ENCODE measurements at regions not wholly inside any gene's neighbourhood (a gene's known extent, or its start where the extent isn't known, plus 50 kb on each side); places are given as distances from the start of the nearest gene placed in this dataset.

DNA sequence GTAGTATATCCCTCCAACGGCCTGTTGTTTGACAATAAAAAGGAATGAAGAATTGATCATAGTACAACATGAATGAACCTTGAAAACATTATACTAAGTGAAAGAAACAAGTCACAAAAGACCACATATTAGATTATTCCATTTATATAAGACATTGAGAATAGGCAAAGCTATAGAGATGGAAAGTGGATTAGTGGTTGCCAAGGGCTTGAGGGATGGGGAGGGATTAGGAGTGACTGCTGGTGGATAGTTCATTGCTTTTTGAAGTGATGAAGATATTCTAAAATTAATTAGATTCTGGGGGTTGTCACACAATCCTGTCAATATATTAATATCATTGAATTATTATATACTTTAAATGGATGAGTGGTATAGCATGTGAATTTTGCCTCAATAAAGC, 142.5 kb upstream of the DPT start:
- DNase-seq (ENCODE audit: low spot score), result no peak

DNA sequence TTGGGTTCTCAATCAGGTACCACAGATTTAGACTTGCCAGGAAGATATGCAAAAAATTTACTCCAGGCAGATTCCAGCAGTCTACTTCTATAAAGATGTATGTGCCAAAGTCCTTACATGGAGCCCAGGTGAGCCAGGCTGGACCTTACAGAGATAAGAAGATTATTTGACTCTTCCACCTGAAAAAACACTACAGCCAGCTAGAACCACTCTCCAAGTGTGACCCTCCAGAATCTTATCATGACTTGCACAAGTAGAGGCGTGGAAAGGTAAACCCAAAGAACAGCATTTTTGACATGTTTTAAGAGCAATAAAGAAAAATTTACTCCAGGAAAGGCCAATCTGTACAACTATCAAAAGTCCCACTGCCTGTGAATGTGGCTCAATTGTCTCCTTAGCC, 146.8 kb upstream of the DPT start:
- no peak for DNase-seq (ENCODE audit: low spot score)

DNA sequence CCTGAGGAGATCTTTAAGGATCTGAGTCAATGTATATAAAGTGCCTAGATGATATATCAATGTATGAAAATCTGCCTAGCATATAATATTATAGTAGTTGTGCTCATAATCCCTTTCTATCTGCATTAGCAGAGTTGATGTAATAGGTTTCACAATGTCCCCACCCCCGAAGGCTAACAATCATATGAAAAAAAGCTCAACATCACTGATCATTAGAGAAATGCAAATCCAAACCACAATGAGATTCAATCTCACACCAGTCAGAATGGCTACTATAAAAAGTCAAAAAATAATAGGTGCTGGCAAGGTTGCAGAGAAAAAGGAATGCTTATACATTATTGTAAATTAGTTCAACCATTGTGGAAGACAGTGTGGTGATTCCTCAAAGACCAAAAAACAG, 147.8 kb upstream of the DPT start:
- no peak for DNase-seq (ENCODE audit: low spot score)

- no peak for DNase-seq (ENCODE audit: low spot score)
Measured at GRCh38 chr1:168879896-168880734, 151.1 kb upstream of the DPT start.

- no peak for DNase-seq (ENCODE audit: low spot score)
Measured at GRCh38 chr1:168881656-168882260, 152.8 kb upstream of the DPT start.

- DNase-seq (ENCODE audit: low spot score), result no peak
Measured at GRCh38 chr1:168887381-168887780, 158.4 kb upstream of the DPT start.

- DNase-seq (ENCODE audit: low spot score), result no peak
Measured at GRCh38 chr1:168888418-168888817, 159.4 kb upstream of the DPT start.

DNA sequence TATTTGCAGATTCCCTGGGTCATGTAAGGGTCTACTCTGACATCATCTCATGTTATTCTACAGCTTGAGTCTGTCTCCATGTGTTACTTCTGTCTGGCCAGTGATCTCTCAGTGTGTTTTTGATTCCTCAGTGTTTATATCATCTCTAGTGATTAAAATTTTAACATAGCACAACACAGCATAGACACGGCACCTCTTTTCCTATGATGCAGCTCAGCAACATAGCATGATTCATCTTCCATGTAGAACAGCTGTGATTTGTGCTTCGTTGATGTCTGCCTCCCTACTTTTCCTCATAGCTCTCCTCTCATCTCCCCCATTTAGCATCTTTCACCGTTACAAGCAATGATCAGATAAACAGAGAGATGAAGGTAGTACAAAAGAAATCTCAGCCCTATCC, 163.9 kb upstream of the DPT start:
- DNase-seq (ENCODE audit: low spot score), result no peak

DNA sequence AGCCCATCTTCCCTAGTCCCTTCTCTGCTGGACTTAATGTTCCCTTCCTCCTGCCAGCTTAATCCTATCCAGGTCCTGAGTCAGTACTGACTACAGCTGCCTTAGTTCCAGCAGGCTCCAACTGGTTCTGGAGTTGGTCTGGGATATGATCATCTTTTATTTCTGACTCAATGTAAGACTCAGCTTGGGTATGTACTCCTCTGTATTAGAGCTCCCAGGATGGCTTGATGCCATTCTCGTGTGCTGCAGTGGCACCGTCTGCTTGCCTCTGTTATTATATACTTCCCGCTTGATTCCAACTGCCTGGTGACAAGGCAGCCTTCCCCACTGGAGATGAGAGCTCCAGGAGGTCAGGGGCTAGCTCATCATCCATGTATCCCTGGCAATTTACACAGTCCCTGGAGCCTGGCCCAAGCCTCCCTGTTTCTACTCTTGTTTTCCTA, 164.4 kb upstream of the DPT start:
- no peak for DNase-seq (ENCODE audit: low spot score)

GRCh38 chr1:168894397-168894903, 165.4 kb upstream of the DPT start:
- DNase-seq (ENCODE audit: low spot score), result no peak

DNA sequence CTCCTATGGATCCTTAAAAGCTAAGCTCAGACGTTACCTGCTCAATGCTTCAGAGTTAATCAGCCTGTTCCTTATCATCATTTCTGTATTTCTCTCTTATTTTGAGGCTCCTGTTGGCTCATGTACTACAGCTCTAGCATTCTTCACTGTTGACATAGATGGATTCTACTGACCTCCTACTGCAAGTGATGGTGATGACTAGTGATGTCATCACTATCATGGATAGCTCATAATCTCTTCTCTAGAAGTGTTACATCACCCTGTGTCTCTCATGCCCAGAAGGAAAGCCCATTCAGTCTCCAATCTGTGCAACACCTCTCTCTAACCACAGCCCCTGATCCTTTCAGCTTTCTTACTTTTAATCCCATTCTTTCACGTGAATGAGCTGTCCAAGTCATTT, 168.2 kb upstream of the DPT start:
- no peak for DNase-seq (ENCODE audit: low spot score)

DNA sequence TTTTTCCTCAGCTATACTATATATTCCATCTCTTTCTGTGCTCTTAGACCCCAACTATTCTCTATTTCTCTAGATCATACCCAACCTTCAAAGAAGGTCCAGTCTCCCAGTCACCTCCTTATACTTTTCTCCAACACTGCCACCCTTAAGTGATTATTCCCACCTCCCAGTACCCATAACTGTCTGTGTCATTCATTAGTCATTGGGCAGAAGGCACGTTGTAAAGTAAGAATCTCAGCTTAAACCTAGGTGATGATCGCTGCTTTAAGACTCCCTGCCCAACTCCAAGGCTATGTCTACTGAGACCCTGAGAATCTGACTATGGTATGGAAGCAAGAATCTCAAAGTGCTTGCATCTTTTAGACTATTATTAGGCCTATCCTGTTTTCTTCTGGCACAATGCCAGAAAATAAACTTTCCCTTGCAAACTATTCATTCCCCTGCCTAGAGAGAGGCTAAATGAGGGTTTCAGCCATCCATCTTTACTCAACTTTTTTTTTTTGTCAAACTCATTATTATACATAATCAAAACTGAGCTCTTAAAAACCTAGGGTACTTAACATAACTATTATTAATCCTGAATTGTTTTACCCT, 174.3 kb upstream of the DPT start:
- no peak for DNase-seq (ENCODE audit: low spot score)

- DNase-seq (ENCODE audit: low spot score), result no peak
Measured at GRCh38 chr1:168905633-168906032, 176.6 kb upstream of the DPT start.

DNA sequence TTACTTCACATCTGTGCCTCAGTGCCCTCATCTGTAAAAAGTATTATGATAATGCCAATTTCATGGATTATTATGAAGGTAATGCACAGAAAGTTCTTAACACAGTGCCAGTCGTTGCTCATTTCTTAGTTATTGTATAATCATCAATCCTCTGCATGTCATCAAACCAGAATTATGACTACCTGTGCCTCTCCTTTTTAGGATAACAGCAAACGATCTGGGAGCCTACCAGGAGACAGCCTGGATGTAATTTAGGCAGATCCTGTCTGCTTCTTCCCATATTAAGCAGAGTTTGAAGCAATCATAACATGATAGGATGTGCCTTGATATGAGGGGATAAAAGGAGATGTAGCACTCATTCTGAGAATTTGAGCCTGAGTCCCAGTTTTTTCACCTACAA, 177.4 kb upstream of the DPT start:
- no peak for DNase-seq (ENCODE audit: low spot score)

GRCh38 chr1:168907053-168907452, 178.0 kb upstream of the DPT start:
- no peak for DNase-seq (ENCODE audit: low spot score)

DNA sequence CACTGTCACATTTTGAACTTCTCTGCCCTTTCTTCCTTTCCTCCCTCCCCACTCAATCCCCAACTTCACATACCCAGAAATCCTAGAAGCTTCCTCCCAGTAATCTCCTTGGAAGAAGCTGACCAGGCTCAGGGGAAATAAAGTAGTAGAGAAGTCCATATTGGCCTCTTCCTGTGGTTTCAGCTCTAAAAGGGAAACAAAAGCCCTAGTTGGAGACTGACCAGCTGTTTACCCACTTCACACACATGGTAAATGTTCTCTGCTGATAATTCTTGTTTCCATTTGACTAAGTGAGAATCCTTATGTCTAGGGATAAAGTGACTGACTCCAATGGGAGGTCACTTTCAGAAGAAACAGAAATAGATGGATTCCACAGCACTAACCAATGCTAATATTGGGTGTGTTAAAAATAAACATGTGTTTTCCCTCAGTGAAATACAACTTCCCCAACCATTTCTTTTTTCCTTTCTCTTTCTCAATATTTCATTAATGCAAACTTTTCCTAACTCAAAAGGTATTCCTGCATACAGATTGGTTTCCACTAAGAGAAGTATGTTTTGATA, 178.9 kb upstream of the DPT start:
- DNase-seq (ENCODE audit: low spot score), result no peak

GRCh38 chr1:168910403-168910802, 181.4 kb upstream of the DPT start:
- DNase-seq (ENCODE audit: low spot score), result no peak

GRCh38 chr1:168911370-168911769, 182.4 kb upstream of the DPT start:
- no peak for DNase-seq (ENCODE audit: low spot score)

DNA sequence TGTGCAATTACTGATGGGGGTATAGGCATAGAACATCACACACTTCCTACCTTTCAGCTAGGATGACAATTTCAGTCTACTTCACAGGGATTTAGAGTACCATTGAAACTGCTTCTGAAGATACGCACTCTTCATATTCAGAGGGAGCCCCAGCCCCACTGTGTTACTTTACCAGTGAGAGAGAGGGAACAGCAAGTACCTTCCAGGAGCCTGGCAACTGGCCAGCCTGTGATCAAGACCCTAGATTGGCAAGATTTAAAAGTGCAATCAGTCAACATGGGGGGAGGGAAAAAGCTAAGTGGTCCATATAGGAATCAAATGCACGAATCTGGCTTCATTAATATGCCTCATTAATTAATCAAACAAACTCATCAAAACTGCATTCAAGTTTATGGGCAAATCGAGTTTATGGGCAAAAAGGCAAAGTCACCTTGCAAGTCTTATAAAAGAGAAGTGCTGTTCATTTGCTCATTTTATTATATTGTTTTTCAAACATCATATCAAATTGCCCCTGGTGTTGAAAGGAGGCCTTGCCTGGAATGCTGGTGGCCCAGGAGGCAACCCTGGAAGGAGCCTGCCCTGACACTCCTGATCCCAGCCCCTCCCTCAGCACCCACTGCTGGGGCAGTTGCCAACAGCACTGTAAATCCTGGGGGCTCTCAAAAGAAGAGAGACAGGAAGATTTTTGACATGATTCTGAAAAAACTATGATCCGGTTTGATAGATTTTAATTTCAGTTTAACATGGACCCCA, 184.9 kb upstream of the DPT start:
- DNase-seq (ENCODE audit: low spot score), result no peak

DNA sequence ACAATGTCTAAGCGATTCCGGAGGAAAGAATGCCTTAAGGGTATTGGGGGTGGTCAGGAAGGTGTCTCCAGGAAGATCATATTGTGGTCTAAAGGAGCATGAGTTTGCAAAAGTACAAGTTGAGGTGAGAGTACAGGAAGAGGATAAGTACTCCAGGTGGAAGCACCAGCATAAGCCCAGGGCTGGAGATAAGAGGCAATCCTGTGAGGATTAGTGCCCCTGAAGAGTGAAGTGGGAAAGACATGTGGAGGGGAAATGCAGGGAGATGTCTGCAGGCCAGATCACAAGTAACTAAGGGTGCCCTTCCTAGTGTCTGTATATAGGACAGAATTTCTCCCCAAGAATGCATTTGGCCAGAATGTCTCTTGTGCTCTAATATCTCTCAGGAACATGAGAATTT, 188.3 kb upstream of the DPT start:
- no peak for DNase-seq (ENCODE audit: low spot score)

DNA sequence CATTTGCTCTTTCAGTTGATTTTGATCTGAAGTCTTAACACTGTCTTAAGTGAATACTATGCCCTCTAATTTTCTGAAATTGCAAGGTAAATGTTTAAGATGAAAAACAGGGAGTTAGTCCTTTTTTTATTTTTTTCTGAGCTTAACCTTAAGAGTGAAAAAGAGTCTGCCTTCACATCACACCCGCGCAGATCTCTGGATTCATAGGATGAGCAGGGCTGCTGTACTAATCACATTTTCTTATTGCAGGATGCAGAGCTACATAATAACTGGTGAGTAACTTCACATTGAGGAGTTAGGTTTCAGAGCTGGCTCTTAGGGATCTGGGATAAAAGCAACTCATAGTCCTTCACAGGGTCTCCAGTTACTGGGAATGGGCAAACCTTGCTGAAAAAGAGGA, 188.7 kb upstream of the ATP1B1 start:
- DNase-seq (ENCODE audit: low spot score), result no peak

Data from H4 (cell line).